HG02588 (cell line): ENCODE measurements at regions not wholly inside any gene's neighbourhood (a gene's known extent, or its start where the extent isn't known, plus 50 kb on each side); places are given as distances from the start of the nearest gene placed in this dataset.

Experiments used
- ATAC-seq: cut with Tn5 transposase; IDR thresholded peaks from one replicate; pipeline ENCODE4 v1.9.1; 2021; ENCODE audit warnings: mild to moderate bottlenecking, moderate library complexity; ENCODE audit not compliant: unreplicated experiment

- ATAC-seq, result no peak
Measured at GRCh38 chr7:69451715-69452114, 146.6 kb upstream of the AUTS2 start.

- ATAC-seq, result no peak
Measured at GRCh38 chr7:69452797-69453196, 145.5 kb upstream of the AUTS2 start.

- no peak for ATAC-seq
Measured at GRCh38 chr7:69457595-69458504, 140.4 kb upstream of the AUTS2 start.

- ATAC-seq, result no peak
Measured at GRCh38 chr7:69464035-69464434, 134.2 kb upstream of the AUTS2 start.

GRCh38 chr7:69465262-69465661 lies 133.0 kb upstream of the AUTS2 start:
- no peak for ATAC-seq

- ATAC-seq, result no peak
Measured at GRCh38 chr7:69467826-69468225, 130.4 kb upstream of the AUTS2 start.

GRCh38 chr7:69476416-69476815 lies 121.9 kb upstream of the AUTS2 start:
- ATAC-seq, result no peak

- ATAC-seq, result no peak
Measured at GRCh38 chr7:69482676-69483075, 115.6 kb upstream of the AUTS2 start.

GRCh38 chr7:69489533-69489932 lies 108.7 kb upstream of the AUTS2 start:
- ATAC-seq, result no peak

- no peak for ATAC-seq
Measured at GRCh38 chr7:69498671-69499070, 99.6 kb upstream of the AUTS2 start.

- ATAC-seq, result no peak
Measured at GRCh38 chr7:69502358-69502757, 95.9 kb upstream of the AUTS2 start.

- ATAC-seq, result no peak
Measured at GRCh38 chr7:69504733-69505420, 93.4 kb upstream of the AUTS2 start.

- ATAC-seq, result no peak
Measured at GRCh38 chr7:69508736-69509135, 89.5 kb upstream of the AUTS2 start.

GRCh38 chr7:69510114-69510513 lies 88.2 kb upstream of the AUTS2 start:
- ATAC-seq, result no peak

GRCh38 chr7:69515495-69516212 lies 82.6 kb upstream of the AUTS2 start:
- ATAC-seq, result no peak

- ATAC-seq, result no peak
Measured at GRCh38 chr7:69516238-69516820, 81.9 kb upstream of the AUTS2 start.

GRCh38 chr7:69517985-69518704 lies 80.1 kb upstream of the AUTS2 start:
- ATAC-seq, result no peak

GRCh38 chr7:69518705-69519077 lies 79.6 kb upstream of the AUTS2 start:
- ATAC-seq, result no peak

- ATAC-seq, result no peak
Measured at GRCh38 chr7:69526570-69526969, 71.7 kb upstream of the AUTS2 start.

GRCh38 chr7:69527706-69528105 lies 70.6 kb upstream of the AUTS2 start:
- ATAC-seq, result no peak

GRCh38 chr7:69531050-69531449 lies 67.2 kb upstream of the AUTS2 start:
- no peak for ATAC-seq
